ENCODE measurements at regions not wholly inside any gene's neighbourhood (a gene's known extent, or its start where the extent isn't known, plus 50 kb on each side); places are given as distances from the start of the nearest gene placed in this dataset.

- TF ChIP-seq, protein P1, sequence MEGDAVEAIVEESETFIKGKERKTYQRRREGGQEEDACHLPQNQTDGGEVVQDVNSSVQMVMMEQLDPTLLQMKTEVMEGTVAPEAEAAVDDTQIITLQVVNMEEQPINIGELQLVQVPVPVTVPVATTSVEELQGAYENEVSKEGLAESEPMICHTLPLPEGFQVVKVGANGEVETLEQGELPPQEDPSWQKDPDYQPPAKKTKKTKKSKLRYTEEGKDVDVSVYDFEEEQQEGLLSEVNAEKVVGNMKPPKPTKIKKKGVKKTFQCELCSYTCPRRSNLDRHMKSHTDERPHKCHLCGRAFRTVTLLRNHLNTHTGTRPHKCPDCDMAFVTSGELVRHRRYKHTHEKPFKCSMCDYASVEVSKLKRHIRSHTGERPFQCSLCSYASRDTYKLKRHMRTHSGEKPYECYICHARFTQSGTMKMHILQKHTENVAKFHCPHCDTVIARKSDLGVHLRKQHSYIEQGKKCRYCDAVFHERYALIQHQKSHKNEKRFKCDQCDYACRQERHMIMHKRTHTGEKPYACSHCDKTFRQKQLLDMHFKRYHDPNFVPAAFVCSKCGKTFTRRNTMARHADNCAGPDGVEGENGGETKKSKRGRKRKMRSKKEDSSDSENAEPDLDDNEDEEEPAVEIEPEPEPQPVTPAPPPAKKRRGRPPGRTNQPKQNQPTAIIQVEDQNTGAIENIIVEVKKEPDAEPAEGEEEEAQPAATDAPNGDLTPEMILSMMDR (conservative IDR thresholded peaks at IDR 0.05): no peak
- TF ChIP-seq EZH2 (IDR thresholded peaks at IDR 0.05; ENCODE audit: low read depth): no peak
Measured at GRCh38 chrX:75873993-75874392, 88.9 kb upstream of the MAGEE2 start.
